HG02981 (cell line): ENCODE measurements at regions not wholly inside any gene's neighbourhood (a gene's known extent, or its start where the extent isn't known, plus 50 kb on each side); places are given as distances from the start of the nearest gene placed in this dataset.
"Not testable (repeated sequence)": the region's sequence is repeated elsewhere in the genome, so short reads cannot be mapped to it uniquely, and the experiment has no call there.

ENCODE experiments used
- ATAC-seq: cut with Tn5 transposase; IDR thresholded peaks from one replicate; pipeline ENCODE4 v1.9.1; 2021; ENCODE audit warnings: mild to moderate bottlenecking, moderate library complexity; ENCODE audit not compliant: unreplicated experiment

GRCh38 chr14:48738186-48738925 is 847.8 kb downstream of the RPS29 start:
- no peak for ATAC-seq

- ATAC-seq, result no peak
These were observed 850.6 kb downstream of the RPS29 start for GRCh38 chr14:48735607-48736006.

DNA sequence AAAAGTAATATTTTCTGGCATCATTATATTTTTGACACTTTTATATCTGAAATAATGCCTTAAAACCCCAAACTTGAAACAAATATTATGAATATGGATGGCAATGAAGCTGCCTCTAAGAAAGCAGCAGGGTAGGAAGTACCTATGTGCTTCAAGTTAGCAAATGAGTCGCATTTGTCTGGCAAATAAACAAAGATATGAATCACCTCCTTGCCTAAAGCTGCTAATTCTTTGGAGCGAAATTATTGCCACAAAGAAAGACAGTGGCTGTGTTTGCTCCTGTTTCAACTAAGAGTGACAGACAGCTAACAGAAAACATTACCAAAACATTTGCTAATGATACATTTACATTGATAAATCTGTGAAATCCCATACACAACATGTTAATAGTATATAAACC is 854.9 kb downstream of the RPS29 start:
- no peak for ATAC-seq

DNA sequence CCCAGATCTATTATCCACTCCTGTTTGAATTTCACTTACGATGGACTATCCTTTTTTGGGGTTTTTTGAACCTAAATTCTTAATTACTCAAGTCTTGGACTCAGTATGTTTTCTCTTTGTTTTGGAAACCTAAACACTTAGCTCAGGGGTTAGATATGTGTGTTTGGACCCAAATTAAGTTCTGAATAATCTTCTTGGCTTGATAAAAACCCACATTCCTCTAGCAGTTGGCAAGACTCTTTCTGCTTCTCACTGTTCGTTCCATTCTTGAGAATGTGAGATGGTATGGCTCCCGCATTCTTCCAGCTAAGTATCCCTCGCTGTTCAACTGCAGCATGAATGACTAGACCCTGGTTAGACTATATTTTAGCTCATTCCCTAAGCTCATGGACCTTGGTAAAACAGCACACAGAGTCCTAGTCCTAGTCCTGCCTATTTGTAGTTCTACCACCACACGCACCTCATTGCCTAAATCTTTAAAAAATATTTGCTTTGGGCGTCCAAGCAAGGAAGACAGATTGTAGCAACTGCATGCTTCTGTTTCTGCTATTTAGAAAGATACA is 860.0 kb downstream of the RPS29 start:
- no peak for ATAC-seq

DNA sequence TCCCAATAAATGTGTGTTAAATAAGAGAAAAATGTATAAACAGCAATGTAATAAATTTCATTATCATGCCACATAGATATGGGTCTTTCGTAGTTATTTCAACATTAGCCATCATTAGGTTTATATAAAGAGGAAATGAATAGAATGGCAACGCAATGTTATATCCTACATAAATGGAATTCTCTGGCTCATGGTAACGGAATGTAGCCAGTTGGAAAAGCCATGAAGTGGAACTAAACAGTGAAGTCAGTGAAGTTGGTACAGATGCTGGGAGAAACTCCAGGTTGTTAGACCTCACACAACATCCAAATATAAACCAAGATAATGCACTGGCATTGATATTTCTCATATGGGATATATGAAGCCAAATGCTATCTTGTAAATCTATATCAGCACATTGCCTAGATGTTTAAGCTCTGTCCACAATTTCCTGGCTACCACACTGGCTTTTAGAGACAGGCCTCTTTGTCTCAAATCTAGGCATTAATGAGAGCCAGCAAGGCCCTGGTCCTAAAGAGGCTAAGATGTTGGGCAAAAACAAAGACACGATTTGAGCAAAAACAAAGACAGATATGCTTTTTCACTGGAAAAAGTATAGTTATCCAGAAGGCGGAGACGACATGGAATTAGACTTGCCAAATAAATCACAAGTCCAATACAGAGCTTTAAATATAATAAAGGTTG is 861.0 kb downstream of the RPS29 start:
- no peak for ATAC-seq

GRCh38 chr14:48723841-48724495 is 862.2 kb downstream of the RPS29 start:
- ATAC-seq, result no peak

DNA sequence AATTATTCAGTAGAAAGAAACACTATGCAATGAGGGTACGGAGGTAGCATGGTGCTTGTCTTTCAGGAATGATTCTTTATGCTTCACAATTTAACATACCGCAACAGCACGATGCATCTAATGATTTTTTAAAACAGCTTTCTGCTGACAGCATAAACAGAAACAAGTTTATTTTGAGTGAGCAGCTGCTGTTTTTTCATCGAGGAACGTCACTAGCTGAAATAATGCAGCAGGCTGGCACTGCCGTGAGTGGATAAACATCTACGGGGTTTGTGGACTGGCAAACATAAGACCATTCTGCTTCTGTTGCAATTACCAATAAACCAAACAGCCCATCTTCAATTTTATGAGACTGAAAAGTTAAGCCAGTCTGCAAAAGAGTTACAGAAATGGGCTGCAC is 871.8 kb downstream of the RPS29 start:
- no peak for ATAC-seq

- ATAC-seq, result no peak
These were observed 876.0 kb downstream of the RPS29 start for GRCh38 chr14:48710133-48710532.

- ATAC-seq, result no peak
These were observed 876.8 kb downstream of the RPS29 start for GRCh38 chr14:48709277-48709785.

DNA sequence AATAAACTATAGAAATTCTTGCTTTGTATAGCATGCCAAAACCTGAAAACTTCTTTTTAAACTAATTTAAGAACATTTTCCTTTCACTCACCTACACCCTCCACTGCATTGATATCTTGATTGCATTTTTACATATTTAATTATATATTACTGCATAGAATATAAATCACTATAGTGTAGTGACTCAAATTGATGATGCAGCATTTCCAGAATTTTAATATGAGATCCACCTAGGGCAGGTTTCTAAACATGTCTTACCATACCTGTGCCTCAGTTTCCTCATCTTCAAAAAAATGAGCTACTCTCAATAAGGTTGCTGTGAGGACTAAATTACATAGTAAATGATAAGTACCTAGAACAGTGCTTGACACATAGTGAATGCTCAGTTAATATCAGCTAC is 881.5 kb downstream of the RPS29 start:
- ATAC-seq, result no peak

GRCh38 chr14:48703728-48704467 is 882.3 kb downstream of the RPS29 start:
- no peak for ATAC-seq

DNA sequence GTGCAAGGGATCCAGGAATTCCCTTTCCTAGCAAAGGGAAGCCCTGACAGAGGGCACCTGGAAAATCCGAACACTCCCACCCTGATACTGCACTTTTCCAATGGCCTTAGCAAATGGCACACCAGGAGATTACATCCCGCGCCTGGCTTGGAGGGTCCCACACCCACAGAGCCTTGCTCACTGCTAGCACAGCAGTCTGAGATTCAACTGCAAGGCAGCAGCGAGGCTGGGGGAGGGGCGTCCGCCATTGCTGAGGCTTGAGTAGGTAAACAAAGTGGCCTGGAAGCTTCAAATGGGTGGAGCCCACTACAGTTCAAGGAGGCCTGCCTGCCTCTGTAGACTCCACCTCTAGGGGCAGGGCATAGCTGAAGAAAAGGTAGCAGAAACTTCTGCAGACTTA is 888.8 kb downstream of the RPS29 start:
- ATAC-seq, result not testable (repeated sequence)

GRCh38 chr14:48693793-48694192 is 892.4 kb downstream of the RPS29 start:
- ATAC-seq, result no peak

DNA sequence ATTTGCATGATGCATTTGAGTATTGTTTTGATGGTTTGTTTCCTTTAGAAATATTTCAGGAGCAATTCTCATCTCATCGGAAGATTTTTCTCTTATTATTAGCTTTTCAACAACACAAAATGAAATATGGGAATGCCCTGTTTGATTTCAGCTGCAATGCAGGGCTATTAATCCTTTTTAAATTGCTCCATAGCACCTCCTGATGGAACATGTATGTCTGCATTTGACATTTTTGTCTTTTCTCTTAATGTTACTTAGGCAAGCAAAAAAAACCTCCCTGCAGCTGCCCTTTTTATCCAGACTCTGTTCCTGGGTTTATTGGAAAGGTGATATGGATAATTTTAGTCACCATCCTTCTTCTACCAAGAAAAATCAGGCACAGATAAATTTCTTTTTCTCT is 895.8 kb downstream of the RPS29 start:
- no peak for ATAC-seq

- ATAC-seq, result no peak
These were observed 899.5 kb downstream of the RPS29 start for GRCh38 chr14:48686650-48687049.

GRCh38 chr14:48672506-48672905 is 913.7 kb downstream of the RPS29 start:
- ATAC-seq, result no peak

GRCh38 chr14:48670939-48671338 is 915.2 kb downstream of the RPS29 start:
- ATAC-seq, result no peak

DNA sequence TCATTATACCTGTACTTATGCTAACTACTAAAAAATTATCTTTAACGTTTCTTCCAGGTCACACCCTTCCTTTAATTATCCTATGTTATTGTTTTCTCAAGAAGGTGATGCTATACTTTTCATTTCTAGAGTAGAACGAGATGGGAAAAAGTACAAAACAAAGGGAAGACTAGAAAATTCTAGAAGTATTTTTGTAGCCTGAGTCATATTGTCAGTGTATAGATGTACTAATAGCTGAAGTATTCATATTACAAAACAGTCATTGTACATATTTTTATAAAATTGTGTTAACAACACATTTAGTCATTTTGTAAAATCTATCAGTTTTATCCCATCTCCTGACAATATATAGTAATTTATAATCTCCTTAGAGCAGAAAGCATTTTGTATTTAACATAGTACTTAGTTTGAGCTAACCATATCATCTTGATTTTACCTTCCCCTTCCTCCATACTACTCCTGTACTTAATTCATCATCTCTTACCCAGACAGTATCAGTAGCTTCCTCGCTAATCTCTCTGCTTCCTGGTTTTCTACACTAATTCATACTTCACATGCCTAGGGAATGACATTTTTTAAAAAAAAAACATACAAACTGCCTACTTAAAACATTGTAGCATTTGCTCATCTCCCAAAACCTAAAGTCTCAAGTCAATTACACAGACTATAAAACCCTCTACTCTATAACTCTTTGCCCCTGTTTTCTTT is 920.9 kb downstream of the RPS29 start:
- no peak for ATAC-seq

GRCh38 chr14:48643241-48643640 is 942.9 kb downstream of the RPS29 start:
- ATAC-seq, result no peak

DNA sequence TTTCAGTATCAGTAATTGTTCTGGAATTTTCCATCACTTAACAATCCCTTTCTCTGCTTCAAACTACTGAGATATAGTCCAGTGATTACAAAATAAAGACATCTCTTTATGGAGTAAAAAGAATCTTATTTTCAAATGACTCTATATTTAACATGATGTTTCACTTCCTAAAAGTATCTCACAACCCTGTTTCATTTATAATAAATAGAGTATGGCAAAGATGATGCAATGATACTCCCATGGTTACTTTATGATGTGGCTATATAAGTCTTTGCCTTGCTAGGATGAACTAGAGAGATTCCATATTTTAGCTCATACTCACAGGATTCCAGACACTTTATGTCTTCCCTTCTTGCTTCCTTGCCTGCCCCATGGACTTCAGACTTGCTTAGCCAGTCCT is 953.5 kb upstream of the MDGA2 start:
- ATAC-seq, result no peak
